Colonic mucosa (tissue), 4 donors: ENCODE measurements at regions not wholly inside any gene's neighbourhood (a gene's known extent, or its start where the extent isn't known, plus 50 kb on each side); places are given as distances from the start of the nearest gene placed in this dataset.
"Not testable (repeated sequence)": the region's sequence is repeated elsewhere in the genome, so short reads cannot be mapped to it uniquely, and the experiment has no call there.

Experiments
- DNase-seq: peaks from one replicate; pipeline ENCODE4 v3.0.0-alpha.2; 2020
- H3K27ac ChIP-seq: fragments of 200-600 bp; one replicate; pipeline ENCODE4 v1.8.0; 2021
- H3K27me3 ChIP-seq: fragments of 200-600 bp; one replicate; pipeline ENCODE4 v1.8.0; 2021
- H3K36me3 ChIP-seq: fragments of 200-600 bp; one replicate; pipeline ENCODE4 v1.8.0; 2021
- H3K4me1 ChIP-seq: fragments of 200-600 bp; one replicate; pipeline ENCODE4 v1.8.0; 2021; ENCODE audit warnings: mild to moderate bottlenecking
- H3K4me3 ChIP-seq: fragments of 200-600 bp; one replicate; pipeline ENCODE4 v1.8.0; 2021
- H3K9ac ChIP-seq, 2 donors: one replicate each; pipeline ENCODE4 v1.7.0; 2013; ENCODE audit warnings: control low read depth in 2 of 2, low read depth in 2 of 2, low read length in 2 of 2
- H3K9me3 ChIP-seq: fragments of 200-600 bp; one replicate; pipeline ENCODE4 v1.8.0; 2021
- intact Hi-C: fragments of 100-400 bp; cut with DNase I; formaldehyde crosslinking; loops from one replicate; pipeline ENCODE4 v1.14.1; 2022
- TF ChIP-seq, protein P1 (sequence below): fragments of 200-600 bp; IDR thresholded peaks from one replicate; pipeline ENCODE4 v1.8.0; 2022; ENCODE audit warnings: antibody characterized with exemption, mild to moderate bottlenecking
- donor health status: healthy.
- donor health status: DM: no; HTN: no; CAD: no.
- donor health status: DM: no; HTN: no; CAD: no.

- no peak overlapping the region for H3K27ac ChIP-seq
- H3K9me3 ChIP-seq, result no peaks in the 10 kb centered on the region
- H3K4me1 ChIP-seq, result no peaks in the 10 kb centered on the region
- intact Hi-C loops, result no loop called here
- no peaks in the 10 kb centered on the region for H3K27me3 ChIP-seq
- TF ChIP-seq, protein P1, sequence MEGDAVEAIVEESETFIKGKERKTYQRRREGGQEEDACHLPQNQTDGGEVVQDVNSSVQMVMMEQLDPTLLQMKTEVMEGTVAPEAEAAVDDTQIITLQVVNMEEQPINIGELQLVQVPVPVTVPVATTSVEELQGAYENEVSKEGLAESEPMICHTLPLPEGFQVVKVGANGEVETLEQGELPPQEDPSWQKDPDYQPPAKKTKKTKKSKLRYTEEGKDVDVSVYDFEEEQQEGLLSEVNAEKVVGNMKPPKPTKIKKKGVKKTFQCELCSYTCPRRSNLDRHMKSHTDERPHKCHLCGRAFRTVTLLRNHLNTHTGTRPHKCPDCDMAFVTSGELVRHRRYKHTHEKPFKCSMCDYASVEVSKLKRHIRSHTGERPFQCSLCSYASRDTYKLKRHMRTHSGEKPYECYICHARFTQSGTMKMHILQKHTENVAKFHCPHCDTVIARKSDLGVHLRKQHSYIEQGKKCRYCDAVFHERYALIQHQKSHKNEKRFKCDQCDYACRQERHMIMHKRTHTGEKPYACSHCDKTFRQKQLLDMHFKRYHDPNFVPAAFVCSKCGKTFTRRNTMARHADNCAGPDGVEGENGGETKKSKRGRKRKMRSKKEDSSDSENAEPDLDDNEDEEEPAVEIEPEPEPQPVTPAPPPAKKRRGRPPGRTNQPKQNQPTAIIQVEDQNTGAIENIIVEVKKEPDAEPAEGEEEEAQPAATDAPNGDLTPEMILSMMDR, result no peak
- no peaks in the 10 kb centered on the region for H3K36me3 ChIP-seq
- no peak overlapping the region for H3K4me3 ChIP-seq
- no peak for DNase-seq
- H3K9ac ChIP-seq, result no peak overlapping the region
Observed at GRCh38 chrX:4622486-4623167, 909.2 kb upstream of the PRKX start.

DNA sequence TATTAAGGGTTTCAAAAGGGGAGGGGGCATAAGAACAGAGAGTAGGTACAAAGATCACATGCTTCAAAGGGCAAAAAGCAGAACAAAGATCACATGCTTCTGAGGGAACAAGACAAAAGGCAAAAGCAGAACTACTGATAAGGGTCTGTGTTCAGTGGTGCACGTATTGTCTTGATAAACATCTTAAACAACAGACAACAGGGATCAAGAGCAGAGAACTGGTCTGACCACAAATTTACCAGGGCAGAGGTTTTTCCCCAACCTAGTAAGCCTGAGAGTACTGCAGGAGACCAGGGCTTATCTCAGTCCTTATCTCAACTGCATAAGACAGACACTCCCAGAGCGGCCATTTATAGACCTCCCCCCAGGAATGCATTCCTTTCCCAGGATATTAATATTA is 900.2 kb upstream of the PRKX start:
- H3K36me3 ChIP-seq, DNase-seq, H3K9me3 ChIP-seq, H3K9ac ChIP-seq, H3K4me3 ChIP-seq, H3K4me1 ChIP-seq, H3K27me3 ChIP-seq, H3K27ac ChIP-seq, intact Hi-C loops: not testable (repeated sequence)

- H3K9me3 ChIP-seq, result no peaks in the 10 kb centered on the region
- no peak overlapping the region for H3K27ac ChIP-seq
- H3K27me3 ChIP-seq, result no peaks in the 10 kb centered on the region
- no peak for DNase-seq
- H3K9ac ChIP-seq, result no peak overlapping the region
- no peak overlapping the region for H3K4me3 ChIP-seq
- intact Hi-C loops, result no loop called here
- H3K36me3 ChIP-seq, result no peaks in the 10 kb centered on the region
- H3K4me1 ChIP-seq, result no peaks in the 10 kb centered on the region
- TF ChIP-seq, protein P1, result no peak
Observed at GRCh38 chrX:4588893-4589292, 875.4 kb upstream of the PRKX start.

DNA sequence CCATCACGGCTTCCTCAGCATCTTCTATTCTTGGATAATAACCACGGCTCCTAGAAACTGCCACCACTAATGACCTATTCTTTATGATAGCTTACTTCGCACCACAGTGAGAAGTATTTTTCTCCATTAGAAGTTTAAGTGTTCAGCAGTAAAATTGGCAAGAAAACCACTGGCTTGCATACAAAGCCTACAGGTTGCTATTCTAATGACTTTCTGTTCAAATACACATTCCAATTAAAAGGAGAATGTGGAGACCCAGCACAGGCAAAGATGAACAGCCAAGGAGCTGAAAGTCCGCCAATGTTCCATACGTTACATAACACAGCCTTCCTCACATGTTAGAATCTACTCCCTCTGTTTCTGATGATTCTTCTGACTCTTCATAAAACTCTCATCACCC is 875.0 kb upstream of the PRKX start:
- DNase-seq, result no peak
- Histone ChIP-seq H3K9ac (no peak overlapping the region), H3K9me3 (no peaks in the 10 kb centered on the region), H3K27me3 (no peaks in the 10 kb centered on the region), H3K36me3 (no peaks in the 10 kb centered on the region), H3K4me1 (no peaks in the 10 kb centered on the region), H3K4me3 (no peak overlapping the region), H3K27ac (no peak overlapping the region)
- TF ChIP-seq, protein P1, result no peak
- intact Hi-C loops, result no loop called here

- Histone ChIP-seq H3K9ac (no peak overlapping the region), H3K27me3 (no peaks in the 10 kb centered on the region), H3K4me1 (no peaks in the 10 kb centered on the region), H3K36me3 (no peaks in the 10 kb centered on the region), H3K27ac (no peak overlapping the region), H3K4me3 (no peak overlapping the region), H3K9me3 (no peaks in the 10 kb centered on the region)
- TF ChIP-seq, protein P1, result no peak
- intact Hi-C loops, result no loop called here
- DNase-seq, result no peak
Observed at GRCh38 chrX:4588056-4588455, 874.6 kb upstream of the PRKX start.

GRCh38 chrX:4579999-4580398 is 866.5 kb upstream of the PRKX start:
- intact Hi-C loops, result no loop called here
- DNase-seq, result no peak

More at GRCh38 chrX:4579999-4580398, 866.5 kb upstream of the PRKX start:
- no peak overlapping the region for H3K9ac ChIP-seq
- no peak overlapping the region for H3K27ac ChIP-seq
- no peaks in the 10 kb centered on the region for H3K4me1 ChIP-seq
- TF ChIP-seq, protein P1, result no peak
- H3K36me3 ChIP-seq, result no peaks in the 10 kb centered on the region
- H3K9me3 ChIP-seq, result no peaks in the 10 kb centered on the region
- no peaks in the 10 kb centered on the region for H3K27me3 ChIP-seq
- H3K4me3 ChIP-seq, result no peak overlapping the region
